Stimulated activated CD4-positive, alpha-beta T cell treated with anti-CD3 and anti-CD28 coated beads, Interleukin-12 subunit alpha, Interleukin-12 subunit beta, amount 100 ng/mL, for 24 hours (primary cell): ENCODE measurements at regions not wholly inside any gene's neighbourhood (a gene's known extent, or its start where the extent isn't known, plus 50 kb on each side); places are given as distances from the start of the nearest gene placed in this dataset.

ENCODE experiments used
- DNase-seq, 2 experiments: peaks; one replicate each; pipeline ENCODE4 v3.0.0-alpha.2; 2020; ENCODE audit warnings: low read depth in 2 of 2

DNA sequence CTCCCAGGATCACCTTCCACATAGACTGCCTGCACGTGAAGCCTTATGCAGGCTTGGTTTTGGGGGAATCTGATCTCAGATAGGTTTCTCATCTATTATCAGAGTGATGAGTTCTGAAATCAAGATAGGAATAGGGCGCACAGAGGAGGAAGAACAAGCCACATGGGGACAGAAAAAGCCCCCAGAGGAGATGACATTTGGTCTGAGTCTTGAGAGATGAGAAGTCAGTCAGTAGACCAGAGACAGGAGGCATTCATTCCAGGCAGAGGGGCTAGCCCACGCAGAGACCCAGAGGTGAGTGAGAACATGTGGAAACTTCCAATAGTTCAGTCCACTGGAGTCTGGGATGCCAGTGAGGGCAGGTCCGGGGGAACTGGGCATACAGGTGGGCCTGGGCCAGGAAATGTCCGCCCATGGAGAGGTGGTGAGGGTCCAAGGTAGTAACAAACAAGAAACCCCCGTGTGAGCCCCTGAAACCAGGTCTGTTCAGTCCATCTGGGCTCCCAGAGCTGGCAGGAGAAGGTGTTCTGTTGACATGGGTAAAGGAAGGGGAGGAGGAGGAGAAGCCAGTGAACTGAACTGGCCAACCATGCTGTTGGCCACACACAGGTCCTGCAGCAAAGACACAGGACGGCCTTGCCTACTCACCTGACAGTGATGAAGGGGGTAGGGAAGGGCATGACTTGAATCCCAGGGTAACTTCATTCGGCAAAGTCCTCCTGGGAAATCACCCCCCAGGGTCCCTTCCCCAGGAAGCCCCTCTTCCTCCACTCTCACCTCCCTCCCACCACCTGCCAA is 69.3 kb upstream of the SMNDC1 start:
- no peak for DNase-seq

DNA sequence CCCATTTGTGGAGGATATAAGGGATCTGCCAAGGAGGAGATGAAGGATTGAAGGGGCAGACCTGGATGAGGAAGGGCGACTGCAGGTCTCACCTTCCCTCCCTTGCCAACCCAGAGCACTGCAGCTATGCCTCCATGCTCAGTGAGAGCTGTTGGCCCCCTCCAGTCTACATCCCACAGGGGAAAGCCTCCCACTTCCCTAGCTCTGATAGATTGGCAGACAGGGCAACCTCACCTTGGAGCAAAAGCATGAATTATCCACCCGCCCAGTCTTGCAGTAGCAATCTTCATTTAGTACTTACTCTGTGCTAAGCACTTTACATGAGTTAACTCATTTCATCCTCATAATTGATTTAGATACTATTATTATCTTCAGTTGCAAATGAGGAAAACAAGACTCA is 70.4 kb upstream of the SMNDC1 start:
- DNase-seq = no peak

DNA sequence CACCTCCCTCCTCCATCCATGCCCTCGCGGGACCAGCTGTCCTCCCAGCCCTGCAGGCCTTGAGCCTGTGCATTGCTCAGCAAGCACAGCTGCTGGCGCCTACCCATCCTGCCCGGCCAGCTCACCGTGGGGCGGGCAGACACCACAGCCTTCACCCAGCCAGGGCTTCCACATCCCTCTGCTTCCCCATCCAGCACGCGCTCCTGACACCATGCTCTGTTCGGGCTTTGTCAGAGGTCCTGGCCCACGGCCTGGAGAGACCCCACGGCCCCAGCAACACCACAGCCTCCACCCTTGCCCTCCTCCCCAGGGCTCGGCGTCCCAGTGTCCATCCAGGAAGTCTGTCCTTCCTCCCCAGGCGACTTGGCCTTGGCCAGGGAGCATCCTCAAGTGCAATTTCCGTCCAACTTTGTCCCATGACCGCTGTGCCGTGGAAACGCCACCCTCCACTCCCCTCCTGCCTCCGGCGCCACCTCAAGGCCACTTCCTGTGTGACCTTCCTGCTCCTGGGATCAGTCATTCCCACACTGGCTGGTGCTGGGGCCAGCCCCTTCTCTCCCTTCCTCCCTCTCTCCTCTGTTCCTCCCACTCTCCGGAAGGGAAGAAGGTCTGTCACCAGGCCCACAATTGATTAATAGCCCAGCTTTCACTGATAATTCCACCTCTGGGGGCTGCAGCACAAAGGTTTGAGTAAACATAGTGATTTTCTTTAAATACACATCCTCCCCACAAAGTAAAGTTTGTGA is 71.5 kb upstream of the SMNDC1 start:
- no peak for DNase-seq

DNA sequence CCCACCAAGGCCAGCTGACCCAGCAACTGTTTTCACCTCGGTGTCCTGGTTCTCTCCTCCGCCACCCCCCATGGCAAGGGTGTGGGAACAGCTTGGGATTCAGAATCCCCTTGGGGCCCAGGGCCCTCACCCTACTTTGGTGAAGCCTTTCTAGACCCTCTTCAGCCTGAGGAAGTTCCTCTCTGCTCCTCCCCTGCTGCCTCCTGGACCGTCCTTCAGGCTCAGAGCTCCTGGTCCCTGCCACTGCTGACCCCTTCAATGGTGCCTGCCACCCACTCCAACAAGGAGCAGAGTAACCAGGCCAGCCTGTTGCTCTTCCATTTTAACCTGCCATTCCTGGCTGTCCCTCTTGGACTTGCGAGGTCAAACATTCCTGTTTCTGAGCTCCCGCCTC is 72.0 kb upstream of the SMNDC1 start:
- DNase-seq = no peak

DNA sequence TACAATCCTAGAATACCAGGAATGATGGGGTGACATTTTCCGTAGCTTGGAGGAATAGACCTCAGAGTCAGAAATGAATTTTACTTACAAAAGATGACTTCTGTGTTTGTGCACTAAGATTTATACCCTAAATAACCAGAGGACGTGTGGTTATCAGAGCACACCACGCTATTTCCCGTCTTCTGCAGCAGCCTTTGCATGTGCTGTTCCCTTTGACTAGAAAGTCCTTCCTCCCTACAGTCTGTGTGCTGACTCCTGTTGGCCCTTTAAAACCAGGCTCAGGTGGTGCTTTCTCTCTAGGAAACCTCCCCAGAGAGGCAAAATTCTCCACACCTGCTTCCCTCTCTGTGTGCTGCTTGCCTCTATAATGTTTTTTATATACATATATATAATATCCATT is 73.3 kb upstream of the SMNDC1 start:
- DNase-seq = no peak

DNA sequence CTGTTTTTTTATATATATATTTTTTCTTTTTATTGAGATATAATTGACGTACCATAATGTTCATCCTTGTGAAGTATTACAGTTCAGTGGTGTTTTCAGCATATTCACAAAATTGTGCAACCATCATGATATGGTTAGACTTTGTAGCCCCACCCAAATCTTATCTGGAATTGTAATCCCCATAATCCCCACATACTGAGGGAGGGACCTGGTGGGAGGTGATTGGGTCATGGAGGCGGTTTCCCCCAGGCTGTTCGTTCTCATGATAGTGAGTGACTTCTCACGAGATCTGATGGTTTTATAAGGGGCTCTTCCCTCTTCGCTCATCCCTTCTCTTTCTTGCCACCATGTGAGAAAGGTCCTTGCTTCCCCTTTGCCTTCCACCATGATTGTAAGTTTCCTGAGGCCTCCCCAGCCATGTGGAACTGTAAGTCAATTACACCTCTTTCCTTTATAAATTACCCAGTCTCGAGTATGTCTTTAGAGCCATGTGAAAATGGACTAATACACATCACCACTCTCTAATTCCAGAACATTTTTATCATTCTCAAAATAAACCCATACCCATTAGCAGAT is 73.9 kb upstream of the SMNDC1 start:
- no peak for DNase-seq

DNA sequence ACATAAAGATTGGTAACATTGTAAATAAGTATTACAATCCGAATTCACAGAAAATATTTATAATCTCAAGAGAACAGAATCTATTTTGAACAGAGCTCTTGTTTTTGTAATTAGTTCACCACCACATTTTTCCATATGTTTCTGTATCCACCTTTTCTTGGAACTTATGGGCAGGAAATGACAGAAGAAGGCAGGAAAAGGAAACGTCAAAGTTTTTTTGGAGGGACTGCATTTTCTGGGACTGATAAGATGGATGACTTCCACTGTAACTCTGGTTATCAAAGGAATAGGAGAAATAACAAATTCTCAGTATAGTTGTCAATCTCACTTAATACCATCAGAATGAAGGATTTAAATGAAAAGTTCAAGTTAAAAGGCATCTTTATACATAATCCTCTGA is 75.1 kb upstream of the SMNDC1 start:
- no peak for DNase-seq

DNA sequence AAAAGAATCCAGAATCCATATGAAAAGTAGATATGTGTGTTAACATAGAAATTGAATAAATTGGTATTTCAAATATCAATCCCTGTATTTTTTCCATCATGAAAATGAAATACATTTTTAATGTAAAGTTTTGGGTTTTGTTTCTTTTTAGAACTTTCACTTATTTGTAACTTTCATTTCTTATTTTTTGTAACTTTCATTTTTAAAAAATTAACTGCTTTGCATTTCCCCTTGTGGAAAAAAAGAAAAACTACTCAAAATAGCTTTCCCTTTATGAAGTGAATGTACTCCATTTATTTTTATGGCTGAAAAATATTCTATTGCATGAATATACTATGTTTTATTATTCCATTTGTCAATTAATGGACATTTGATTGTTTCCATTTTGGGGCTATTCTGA is 75.6 kb upstream of the SMNDC1 start:
- no peak for DNase-seq

DNA sequence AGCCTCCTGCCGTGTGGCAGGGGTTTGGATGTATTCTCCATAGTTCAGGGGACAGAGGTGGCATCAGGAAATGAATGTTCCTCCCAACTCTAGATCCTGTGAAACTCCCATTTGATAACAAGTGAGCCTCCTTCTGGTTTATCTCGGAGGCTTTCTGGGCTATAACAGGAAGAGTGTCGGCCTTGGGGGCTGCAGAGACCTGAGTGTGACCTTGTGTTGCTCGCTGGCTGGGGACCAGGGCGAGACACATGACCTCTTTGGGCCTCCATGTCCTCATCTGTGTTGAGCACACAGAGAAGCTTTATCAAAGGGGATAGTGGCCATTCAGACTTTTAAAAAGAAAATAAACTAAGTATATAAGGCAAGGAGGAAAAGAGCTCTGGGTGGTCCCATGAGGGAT is 78.0 kb upstream of the SMNDC1 start:
- no peak for DNase-seq

DNA sequence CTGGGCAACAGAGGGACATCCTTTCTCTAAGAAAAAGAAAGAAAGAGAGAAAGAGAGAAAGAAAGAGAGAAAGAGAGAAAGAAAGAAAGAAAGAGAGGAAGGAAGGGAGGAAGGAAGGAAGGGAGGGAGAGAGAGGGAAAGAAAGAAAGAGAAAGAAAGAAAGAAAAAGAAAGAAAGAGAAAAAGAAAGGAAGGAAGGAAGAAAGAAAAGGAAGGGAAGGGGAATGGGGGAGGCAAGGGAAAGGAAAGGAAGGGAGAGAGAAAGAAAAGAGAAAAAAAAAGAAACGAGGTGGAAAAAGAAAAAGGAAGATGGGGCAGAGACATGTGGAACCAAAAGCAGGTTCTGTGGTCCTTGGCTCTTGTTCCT is 82.9 kb upstream of the SMNDC1 start:
- no peak for DNase-seq

DNA sequence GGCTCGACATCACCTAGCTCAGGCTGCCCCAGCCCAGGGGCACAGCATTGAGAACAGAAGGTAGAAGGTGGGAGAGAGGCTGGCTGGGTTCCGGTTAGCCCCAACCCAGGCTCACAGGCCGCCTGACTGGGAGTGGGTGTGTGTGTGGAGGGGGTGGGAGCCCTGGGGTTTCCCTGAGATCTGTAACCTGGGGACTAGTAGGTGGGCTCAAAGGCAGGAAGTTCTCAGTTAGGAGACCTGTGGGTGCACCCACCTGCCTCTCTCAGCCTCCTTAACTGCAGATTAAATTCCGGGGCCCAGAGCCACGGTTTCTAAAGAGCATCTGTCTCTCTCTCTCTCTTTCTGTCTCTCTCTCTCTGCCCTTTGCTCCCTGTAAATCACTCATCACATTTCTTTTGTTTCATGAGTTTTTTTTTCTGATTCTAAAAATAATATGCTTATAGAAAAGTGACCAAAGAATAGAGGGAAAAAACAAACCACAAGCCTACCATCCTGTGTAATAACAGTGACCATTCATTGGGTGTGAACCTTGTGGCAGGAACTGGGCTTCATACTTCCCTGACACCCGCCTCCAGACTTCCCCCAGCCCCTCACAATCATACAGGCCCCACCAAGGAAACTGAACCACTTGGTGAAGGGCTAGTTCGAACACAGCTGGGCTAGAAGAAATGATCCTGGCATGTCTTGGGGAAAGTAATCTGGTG is 83.4 kb upstream of the SMNDC1 start:
- DNase-seq = peak in 1 of 2 experiments; percentile 26

DNA sequence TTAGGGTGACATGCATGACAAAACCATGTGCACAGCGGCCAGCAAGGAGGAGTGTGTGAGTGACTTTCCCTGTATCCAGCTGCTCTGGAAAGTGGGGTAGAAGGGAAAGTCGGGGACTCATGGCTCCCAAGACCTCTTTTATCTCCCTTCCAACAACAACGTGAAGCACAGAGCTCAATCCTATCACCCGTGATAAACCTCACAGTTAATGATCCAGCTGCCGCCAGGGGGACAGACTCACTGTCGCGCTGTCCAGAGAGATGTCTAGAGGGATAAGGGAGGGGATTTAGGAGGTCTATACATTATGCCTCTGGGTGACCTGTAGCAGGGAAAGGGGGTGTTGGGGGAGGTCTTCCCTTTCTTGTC is 84.0 kb upstream of the SMNDC1 start:
- DNase-seq = no peak

DNA sequence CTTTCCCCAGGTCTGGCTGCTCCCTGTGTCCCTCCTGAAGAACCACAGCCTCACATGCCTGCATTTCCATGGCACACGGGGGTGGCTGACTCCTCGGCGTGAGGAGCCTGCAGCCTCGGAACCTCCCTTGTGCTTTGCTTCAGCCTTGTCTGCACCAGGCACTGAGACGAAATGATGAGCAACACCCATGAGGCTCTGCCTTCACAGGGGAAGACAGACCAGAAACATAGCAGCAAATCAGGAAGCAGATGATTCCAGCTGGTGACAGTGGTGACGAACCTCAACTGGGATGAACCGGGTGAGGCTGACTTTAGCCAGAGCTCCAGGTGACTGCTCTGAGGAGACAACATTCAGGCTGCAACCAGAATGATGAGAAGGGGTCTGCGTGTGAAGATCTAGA is 84.5 kb upstream of the SMNDC1 start:
- no peak for DNase-seq

DNA sequence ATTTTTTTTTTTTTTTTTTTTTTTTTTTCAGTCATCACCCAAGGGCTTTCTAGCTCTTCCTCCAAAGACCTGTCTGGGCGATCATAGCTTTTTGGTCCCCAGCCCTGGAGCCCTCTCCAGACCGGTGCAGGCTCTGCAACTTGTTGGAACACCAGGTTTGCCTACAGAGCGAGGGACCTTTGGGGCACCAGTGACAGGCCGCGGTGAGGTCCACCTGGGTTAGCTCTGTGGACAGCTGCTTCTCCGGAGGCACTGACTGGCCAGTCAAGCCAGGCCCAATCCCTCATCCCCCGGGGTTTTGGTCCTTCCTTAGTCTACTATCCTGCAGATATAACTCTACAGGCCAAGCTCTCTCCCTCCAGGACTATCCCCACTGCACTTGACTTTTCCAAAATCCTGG is 86.8 kb upstream of the SMNDC1 start:
- no peak for DNase-seq

DNA sequence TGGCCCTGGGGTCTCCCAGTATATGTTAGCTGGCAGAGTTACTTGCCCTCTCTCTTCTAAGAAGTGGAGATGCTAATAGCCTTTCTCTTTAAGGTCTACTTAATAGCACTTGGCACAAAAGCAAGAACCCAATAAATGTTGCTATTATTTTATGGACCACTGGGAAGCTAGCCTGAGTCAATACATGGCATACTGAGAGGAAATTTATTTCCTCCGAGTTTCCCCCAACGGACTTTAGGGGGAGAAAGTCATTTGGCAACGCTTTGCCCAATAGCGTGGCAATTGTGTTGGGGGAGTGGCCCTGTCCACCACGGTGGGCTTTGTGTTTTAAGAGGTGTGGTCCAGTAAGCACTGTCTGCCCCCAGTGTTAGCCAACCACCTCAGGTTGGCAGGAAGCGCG is 87.4 kb upstream of the SMNDC1 start:
- DNase-seq = no peak

DNA sequence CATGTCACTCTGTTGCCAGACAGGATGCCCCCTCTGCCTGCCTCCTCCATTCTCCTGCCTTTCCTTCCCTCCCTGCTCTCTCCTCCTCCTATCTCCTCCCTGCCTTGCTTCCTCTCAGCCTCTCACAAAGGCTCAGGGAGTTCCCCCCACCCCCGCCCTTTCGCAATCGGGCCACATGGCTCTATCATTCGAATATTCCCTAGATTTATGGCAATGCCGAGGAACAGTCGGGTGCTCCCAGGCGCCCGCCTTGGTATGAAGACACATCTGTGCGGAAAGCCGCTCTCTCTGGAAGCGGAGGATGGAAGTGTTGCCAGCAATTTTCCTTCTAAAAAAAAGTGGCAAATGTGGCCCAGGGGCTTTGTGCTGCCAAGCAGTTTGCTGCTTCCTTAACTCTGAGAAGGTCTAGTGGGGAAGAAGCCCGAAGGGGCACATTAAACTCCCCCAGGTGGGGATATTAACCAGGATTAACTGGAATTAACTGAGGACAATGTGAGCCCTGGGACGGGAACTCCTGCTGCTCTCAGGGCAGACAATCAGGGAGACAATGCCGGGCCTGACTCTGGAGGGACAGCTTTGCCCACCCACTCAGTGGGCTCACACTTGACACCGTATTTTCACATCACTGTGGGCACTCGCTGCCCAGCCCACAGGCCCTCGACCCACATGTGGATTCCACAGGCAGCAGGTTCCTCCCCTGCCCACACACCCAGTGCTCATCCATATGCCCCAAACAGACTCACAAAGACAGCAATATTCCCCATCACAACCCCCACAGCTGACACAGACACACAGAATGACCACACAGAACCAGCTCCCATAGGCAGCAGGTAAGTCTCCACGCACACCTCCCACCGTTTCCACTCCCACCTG is 88.4 kb upstream of the SMNDC1 start:
- no peak for DNase-seq

DNA sequence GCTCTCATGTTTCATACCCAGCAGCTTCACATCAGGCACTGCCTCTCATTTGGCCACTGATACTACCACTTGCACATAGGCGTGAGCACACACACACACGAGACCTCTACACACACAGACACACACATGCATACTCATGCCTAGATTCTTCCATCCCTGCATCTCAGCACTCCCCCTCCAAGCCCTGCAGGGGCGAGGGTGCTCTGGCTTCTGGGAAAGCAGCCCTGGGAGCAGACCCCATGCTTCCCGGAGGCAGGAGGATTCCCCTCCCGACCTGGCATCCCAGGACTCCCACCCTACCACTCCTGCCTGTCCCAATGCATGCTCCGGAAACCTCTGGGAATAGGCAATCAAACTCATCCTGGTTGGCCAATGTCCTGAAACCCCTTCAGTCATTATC is 89.1 kb upstream of the SMNDC1 start:
- no peak for DNase-seq

DNA sequence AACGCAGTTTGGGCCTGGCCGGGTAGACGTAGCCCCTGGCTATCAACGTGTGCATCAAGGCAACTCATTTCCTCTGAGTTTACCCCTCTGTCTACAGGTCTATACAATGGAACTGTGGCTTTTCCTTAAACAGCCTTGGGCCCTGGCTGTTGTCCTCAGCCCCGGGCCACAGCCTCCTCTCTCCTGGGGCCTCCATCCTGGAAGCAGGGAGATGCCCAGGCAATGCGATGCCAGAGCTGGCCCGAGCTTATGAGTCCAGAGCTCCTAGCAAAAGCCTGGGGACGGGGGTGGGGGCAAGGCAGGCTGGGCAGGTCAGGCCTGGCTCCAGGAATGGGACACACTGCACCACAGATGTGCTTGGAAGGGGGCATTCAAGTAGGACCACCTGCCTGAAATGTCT is 89.6 kb upstream of the SMNDC1 start:
- DNase-seq = no peak

DNA sequence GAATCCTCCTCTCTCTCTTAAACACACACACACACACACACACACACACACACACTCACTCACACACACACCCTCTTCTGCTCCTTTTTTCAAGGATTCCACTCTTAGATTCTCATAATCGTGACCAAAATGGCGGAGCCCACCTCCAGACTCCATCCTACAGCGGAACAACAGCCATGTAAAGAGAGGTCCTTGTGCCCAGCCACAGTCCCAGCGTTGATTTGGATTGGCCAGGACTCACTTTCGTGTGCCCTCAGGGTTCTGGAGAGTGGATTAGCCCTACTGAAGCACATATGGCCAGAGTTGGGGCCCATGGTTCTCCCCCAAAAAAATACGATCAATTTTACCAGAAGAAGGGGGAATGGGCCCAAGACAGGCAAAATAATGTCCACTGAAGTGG is 90.2 kb upstream of the SMNDC1 start:
- no peak for DNase-seq

DNA sequence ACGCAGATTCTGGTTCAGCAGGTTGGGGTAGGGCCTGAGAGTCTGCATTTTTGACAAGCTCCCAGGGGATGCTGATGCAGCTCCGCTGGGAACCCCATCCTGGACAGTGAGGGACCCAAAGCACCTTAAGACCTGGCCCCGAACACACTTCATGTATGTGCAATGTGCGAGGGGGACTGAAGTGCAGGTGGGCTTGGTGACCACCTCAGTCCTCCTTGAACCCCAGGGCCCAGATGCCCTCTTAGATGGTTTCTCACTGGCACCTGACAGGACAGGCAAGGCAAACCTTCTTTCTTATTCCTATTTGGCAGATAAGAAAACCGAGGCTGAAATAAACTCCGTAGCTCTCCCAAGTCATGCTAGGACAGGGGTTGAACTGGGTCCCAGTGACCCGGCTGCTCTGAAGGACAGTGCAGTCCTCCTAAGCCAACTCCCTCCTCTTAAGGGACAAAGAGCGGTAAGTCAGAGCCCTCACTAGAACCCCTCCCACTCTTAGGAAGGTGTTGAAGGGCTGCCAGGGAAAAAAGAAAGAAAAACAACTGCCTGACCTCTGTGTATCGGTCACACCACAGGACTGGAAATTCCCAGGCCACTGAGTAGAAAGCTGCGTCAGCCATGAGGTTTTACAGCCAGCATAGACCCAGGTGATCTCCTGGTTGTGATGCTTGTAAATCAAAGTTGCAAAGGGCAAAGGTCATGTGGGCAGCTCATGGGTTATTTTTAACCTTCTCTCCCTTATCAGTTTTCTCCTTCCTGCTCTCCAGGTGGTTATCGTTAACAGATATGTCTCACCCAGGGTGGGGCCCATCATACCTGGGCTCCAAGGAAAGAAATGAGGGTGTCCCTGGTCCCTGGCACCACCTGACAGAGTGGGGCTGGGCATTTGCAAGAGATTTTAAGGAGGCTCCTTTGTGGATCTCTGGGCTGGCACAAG is 90.9 kb upstream of the SMNDC1 start:
- no peak for DNase-seq

DNA sequence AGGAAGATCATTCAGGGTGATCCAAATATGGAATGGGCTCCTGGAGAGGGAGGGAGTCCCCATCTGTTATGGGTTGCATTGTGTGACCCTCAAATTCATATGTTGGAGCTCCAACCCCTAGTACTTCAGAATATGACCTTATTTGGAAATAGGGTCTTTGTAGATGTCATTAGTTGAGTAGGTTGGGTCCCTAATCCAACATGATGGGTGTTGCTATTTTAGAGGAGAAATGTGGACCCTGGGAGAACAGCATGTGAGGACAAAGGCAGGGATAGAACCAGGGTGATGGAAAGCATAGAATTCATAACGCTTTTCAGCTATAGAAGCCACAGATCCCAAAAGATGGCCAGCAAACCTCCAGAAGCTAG is 91.5 kb upstream of the SMNDC1 start:
- no peak for DNase-seq
